MM.1S (cell line): ENCODE measurements at regions not wholly inside any gene's neighbourhood (a gene's known extent, or its start where the extent isn't known, plus 50 kb on each side); places are given as distances from the start of the nearest gene placed in this dataset.

Source experiments
- DNase-seq: peaks from one replicate; pipeline ENCODE4 v3.0.0-alpha.2; 2015
- H2AFZ ChIP-seq: fragments of 300-600 bp; sonication (generic); 2 replicates; pipeline ENCODE4 v1.6.0; 2016; ENCODE audit warnings: antibody characterized with exemption, low read length
- H3F3A ChIP-seq: fragments of 300-600 bp; sonication (generic); 2 replicates; pipeline ENCODE4 v1.6.1; 2016; ENCODE audit warnings: mild to moderate bottlenecking, antibody characterized with exemption, low read length, moderate library complexity, mixed read lengths; ENCODE audit not compliant: insufficient read depth
- H3K27ac ChIP-seq: fragments of 300-600 bp; sonication (generic); 2 replicates; pipeline ENCODE4 v1.5.1; 2016; ENCODE audit warnings: mild to moderate bottlenecking, low read length
- H3K27me3 ChIP-seq: fragments of 300-600 bp; sonication (generic); replicated peaks from 2 replicates; pipeline ENCODE4 v1.6.0; 2016; ENCODE audit warnings: low read length; ENCODE audit not compliant: insufficient read depth
- H3K36me3 ChIP-seq: fragments of 300-600 bp; sonication (generic); replicated peaks from 2 replicates; pipeline ENCODE4 v1.6.1; 2016; ENCODE audit warnings: mild to moderate bottlenecking, low read length, mixed read lengths; ENCODE audit not compliant: insufficient read depth
- H3K4me1 ChIP-seq: fragments of 300-600 bp; sonication (generic); 2 replicates; pipeline ENCODE4 v1.6.1; 2016; ENCODE audit warnings: low read length, mixed read lengths
- H3K4me2 ChIP-seq: fragments of 300-600 bp; sonication (generic); 2 replicates; pipeline ENCODE4 v1.6.0; 2016; ENCODE audit warnings: low read depth, low read length
- H3K4me3 ChIP-seq: fragments of 300-600 bp; sonication (generic); 2 replicates; pipeline ENCODE4 v1.5.1; 2016; ENCODE audit warnings: low read length, mixed read lengths
- H3K79me2 ChIP-seq: fragments of 300-600 bp; sonication (generic); 2 replicates; pipeline ENCODE4 v1.6.1; 2016; ENCODE audit warnings: mixed run types, low read length, mixed read lengths
- H3K9ac ChIP-seq: fragments of 300-600 bp; sonication (generic); 2 replicates; pipeline ENCODE4 v1.6.1; 2016; ENCODE audit warnings: low read length, mixed read lengths
- H3K9me2 ChIP-seq: fragments of 300-600 bp; sonication (generic); replicated peaks from 2 replicates; pipeline ENCODE4 v1.6.1; 2016; ENCODE audit warnings: mild to moderate bottlenecking, low read length, mixed read lengths; ENCODE audit not compliant: insufficient read depth
- H3K9me3 ChIP-seq: fragments of 300-600 bp; sonication (generic); replicated peaks from 2 replicates; pipeline ENCODE4 v1.6.1; 2016; ENCODE audit warnings: mild to moderate bottlenecking, low read length, mixed read lengths; ENCODE audit not compliant: insufficient read depth
- H4K20me1 ChIP-seq: fragments of 300-600 bp; sonication (generic); 2 replicates; pipeline ENCODE4 v1.6.1; 2016; ENCODE audit warnings: mild to moderate bottlenecking, low read length, moderate library complexity, mixed read lengths; ENCODE audit not compliant: insufficient read depth
- CTCF ChIP-seq: fragments of 300-600 bp; sonication (generic); IDR thresholded peaks from 2 replicates; pipeline ENCODE4 v1.5.1; 2016; ENCODE audit warnings: antibody characterized with exemption, low read length, mixed read lengths
- EZH2 ChIP-seq: fragments of 300-600 bp; sonication (generic); optimal IDR thresholded peaks from 2 replicates; pipeline ENCODE3; 2017; ENCODE audit warnings: low read depth, mild to moderate bottlenecking, antibody characterized with exemption, low read length, mixed read lengths
- EZH2phosphoT487 ChIP-seq: fragments of 300-600 bp; sonication (generic); IDR thresholded peaks from 2 replicates; pipeline ENCODE4 v1.6.1; 2018; ENCODE audit warnings: antibody characterized with exemption, low read length

- no peak overlapping the region for H3K4me2 ChIP-seq
- no peaks in the 10 kb centered on the region for H3F3A ChIP-seq
- H3K79me2 ChIP-seq = no peaks in the 10 kb centered on the region
- H3K4me1 ChIP-seq = no peaks in the 10 kb centered on the region
- H3K27ac ChIP-seq = no peak overlapping the region
- H3K9ac ChIP-seq = no peak overlapping the region
- no peak overlapping the region for H3K4me3 ChIP-seq
- H3K9me3 ChIP-seq = no peaks in the 10 kb centered on the region
- no peaks in the 10 kb centered on the region for H3K9me2 ChIP-seq
- no peak overlapping the region for H2AFZ ChIP-seq
- H4K20me1 ChIP-seq = no peaks in the 10 kb centered on the region
- H3K36me3 ChIP-seq = no peaks in the 10 kb centered on the region
- H3K27me3 ChIP-seq = no peaks in the 10 kb centered on the region
- no peak for DNase-seq
- no peak for TF ChIP-seq EZH2
Measured at GRCh38 chr2:48009256-48009655, 103.0 kb upstream of the FBXO11 start.

- TF ChIP-seq CTCF = no peak
- no peak for TF ChIP-seq EZH2
- no peak for TF ChIP-seq EZH2phosphoT487
- Histone ChIP-seq H3K27me3 (no peaks in the 10 kb centered on the region), H4K20me1 (no peaks in the 10 kb centered on the region), H3K4me3 (no peak overlapping the region), H3K4me1 (no peaks in the 10 kb centered on the region), H3K4me2 (no peak overlapping the region), H3K79me2 (no peaks in the 10 kb centered on the region), H2AFZ (no peak overlapping the region), H3K9ac (no peak overlapping the region), H3F3A (no peaks in the 10 kb centered on the region), H3K9me2 (no peaks in the 10 kb centered on the region), H3K36me3 (no peaks in the 10 kb centered on the region), H3K27ac (no peak overlapping the region), H3K9me3 (no peaks in the 10 kb centered on the region)
- DNase-seq = no peak
Measured at GRCh38 chr2:48015421-48015820, 109.1 kb upstream of the FBXO11 start.

- Histone ChIP-seq H3K4me2 (no peak overlapping the region), H3K27me3 (no peaks in the 10 kb centered on the region), H3K4me1 (no peaks in the 10 kb centered on the region), H3K27ac (no peak overlapping the region), H3K9me2 (no peaks in the 10 kb centered on the region), H3F3A (no peaks in the 10 kb centered on the region), H3K79me2 (no peaks in the 10 kb centered on the region), H3K9me3 (no peaks in the 10 kb centered on the region), H4K20me1 (no peaks in the 10 kb centered on the region), H3K36me3 (no peaks in the 10 kb centered on the region), H3K9ac (no peak overlapping the region), H2AFZ (no peak overlapping the region), H3K4me3 (no peak overlapping the region)
- no peak for DNase-seq
- TF ChIP-seq EZH2 (no peak), CTCF (no peak), EZH2phosphoT487 (no peak)
Measured at GRCh38 chr2:48016225-48017019, 110.1 kb upstream of the FBXO11 start.

GRCh38 chr2:48017136-48017535, 110.8 kb upstream of the FBXO11 start:
- no peak for TF ChIP-seq EZH2
- no peak for TF ChIP-seq EZH2phosphoT487
- no peak for TF ChIP-seq CTCF
- Histone ChIP-seq H3K36me3 (no peaks in the 10 kb centered on the region), H3K79me2 (no peaks in the 10 kb centered on the region), H4K20me1 (no peaks in the 10 kb centered on the region), H2AFZ (no peak overlapping the region), H3K27ac (no peak overlapping the region), H3K9me2 (no peaks in the 10 kb centered on the region), H3K27me3 (no peaks in the 10 kb centered on the region), H3K4me1 (no peaks in the 10 kb centered on the region), H3F3A (no peaks in the 10 kb centered on the region), H3K4me2 (no peak overlapping the region), H3K9me3 (no peaks in the 10 kb centered on the region), H3K4me3 (no peak overlapping the region), H3K9ac (no peak overlapping the region)
- DNase-seq = no peak
